ENCODE measurements at regions not wholly inside any gene's neighbourhood (a gene's known extent, or its start where the extent isn't known, plus 50 kb on each side); places are given as distances from the start of the nearest gene placed in this dataset.

- no peak for TF ChIP-seq TAF1 (IDR thresholded peaks at IDR 0.05; ENCODE audit: borderline replicate concordance, insufficient read depth, low read length)
- no peak for TF ChIP-seq SIN3A (IDR thresholded peaks at IDR 0.05; ENCODE audit: borderline replicate concordance, insufficient read depth, low read length)
- TF ChIP-seq REST (IDR thresholded peaks at IDR 0.05; ENCODE audit: insufficient read depth in 1 of 2, low read depth in 2 of 2, low read length in 2 of 2) = no peak
- TF ChIP-seq FOXP2 (optimal IDR thresholded peaks at IDR 0.05; ENCODE audit: borderline replicate concordance, extremely low read depth, extremely low read length, insufficient read depth) = no peak
- no peak for TF ChIP-seq POLR2AphosphoS5 (IDR thresholded peaks at IDR 0.05; ENCODE audit: low read depth, low read length)
These were observed 275.0 kb upstream of the SGCD start for GRCh38 chr5:156051972-156052371.

DNA sequence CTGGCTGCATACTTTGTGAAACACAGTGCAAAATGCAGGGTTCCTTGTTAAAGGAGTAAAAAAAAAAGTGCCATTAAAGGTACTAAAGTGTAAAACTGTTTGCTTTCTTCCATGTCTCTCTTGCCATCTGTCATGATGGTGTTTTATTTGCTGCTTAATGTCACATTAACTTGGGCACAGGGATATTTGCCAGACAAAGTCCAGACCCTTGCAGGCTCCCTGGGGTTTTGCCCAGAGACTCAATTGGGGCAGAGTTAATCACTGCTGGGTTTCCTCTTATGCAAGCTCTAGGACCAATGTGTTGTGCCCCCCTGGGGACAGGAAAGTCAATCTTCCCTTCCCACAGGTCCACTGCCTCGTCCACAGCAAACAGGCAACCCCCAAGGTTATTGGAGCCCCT lies 274.3 kb upstream of the SGCD start:
- no peak for TF ChIP-seq REST (IDR thresholded peaks at IDR 0.05; ENCODE audit: insufficient read depth in 1 of 2, low read depth in 2 of 2, low read length in 2 of 2)
- TF ChIP-seq FOXP2 (optimal IDR thresholded peaks at IDR 0.05; ENCODE audit: borderline replicate concordance, extremely low read depth, extremely low read length, insufficient read depth) = no peak
- TF ChIP-seq POLR2AphosphoS5 (IDR thresholded peaks at IDR 0.05; ENCODE audit: low read depth, low read length) = no peak
- TF ChIP-seq SIN3A (IDR thresholded peaks at IDR 0.05; ENCODE audit: borderline replicate concordance, insufficient read depth, low read length) = no peak
- no peak for TF ChIP-seq TAF1 (IDR thresholded peaks at IDR 0.05; ENCODE audit: borderline replicate concordance, insufficient read depth, low read length)

DNA sequence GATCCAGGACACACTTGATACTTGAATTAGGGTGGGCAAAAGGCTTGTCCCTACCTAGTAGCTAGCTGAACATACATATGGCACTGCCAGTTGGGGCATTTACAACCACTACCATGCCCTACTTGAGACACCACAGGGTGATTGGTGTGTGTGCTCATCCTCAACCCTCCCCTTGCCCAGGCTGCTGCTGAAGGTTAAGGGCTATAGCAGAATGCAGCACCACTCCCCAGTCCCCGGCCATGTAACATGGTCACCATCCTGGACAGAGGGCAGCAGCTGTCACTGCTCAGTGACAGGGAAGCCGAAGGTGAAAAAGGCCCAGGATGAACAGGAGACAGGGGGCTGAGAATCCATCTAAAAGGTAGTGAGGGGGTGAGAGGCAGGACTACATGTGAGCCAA lies 273.9 kb upstream of the SGCD start:
- TF ChIP-seq FOXP2 (optimal IDR thresholded peaks at IDR 0.05; ENCODE audit: borderline replicate concordance, extremely low read depth, extremely low read length, insufficient read depth) = no peak
- no peak for TF ChIP-seq REST (IDR thresholded peaks at IDR 0.05; ENCODE audit: insufficient read depth in 1 of 2, low read depth in 2 of 2, low read length in 2 of 2)
- TF ChIP-seq TAF1 (IDR thresholded peaks at IDR 0.05; ENCODE audit: borderline replicate concordance, insufficient read depth, low read length) = no peak
- no peak for TF ChIP-seq SIN3A (IDR thresholded peaks at IDR 0.05; ENCODE audit: borderline replicate concordance, insufficient read depth, low read length)
- TF ChIP-seq POLR2AphosphoS5 (IDR thresholded peaks at IDR 0.05; ENCODE audit: low read depth, low read length) = no peak

DNA sequence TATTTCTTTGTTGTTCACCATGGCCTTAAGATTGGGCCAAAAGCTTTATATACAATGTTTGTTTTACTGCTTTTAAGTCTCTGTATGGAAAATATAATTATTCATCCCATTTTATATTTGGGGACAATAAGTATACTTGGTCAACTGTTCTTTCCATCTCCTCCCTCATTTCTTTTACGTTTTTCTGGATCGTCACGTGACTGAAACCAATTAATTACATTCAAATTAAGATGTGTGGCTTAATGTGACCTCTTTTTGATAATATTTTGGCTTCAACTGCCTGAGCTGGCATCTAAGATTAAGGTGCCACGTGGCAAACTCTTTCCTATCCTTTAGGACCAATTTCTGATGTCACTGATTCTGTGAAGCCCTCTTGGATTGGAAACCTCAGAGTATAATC lies 250.1 kb upstream of the SGCD start:
- TF ChIP-seq REST (IDR thresholded peaks at IDR 0.05; ENCODE audit: insufficient read depth in 1 of 2, low read depth in 2 of 2, low read length in 2 of 2) (no peak), FOXP2 (optimal IDR thresholded peaks at IDR 0.05; ENCODE audit: borderline replicate concordance, extremely low read depth, extremely low read length, insufficient read depth) (no peak), POLR2AphosphoS5 (IDR thresholded peaks at IDR 0.05; ENCODE audit: low read depth, low read length) (no peak), TAF1 (IDR thresholded peaks at IDR 0.05; ENCODE audit: borderline replicate concordance, insufficient read depth, low read length) (no peak), SIN3A (IDR thresholded peaks at IDR 0.05; ENCODE audit: borderline replicate concordance, insufficient read depth, low read length) (no peak)

DNA sequence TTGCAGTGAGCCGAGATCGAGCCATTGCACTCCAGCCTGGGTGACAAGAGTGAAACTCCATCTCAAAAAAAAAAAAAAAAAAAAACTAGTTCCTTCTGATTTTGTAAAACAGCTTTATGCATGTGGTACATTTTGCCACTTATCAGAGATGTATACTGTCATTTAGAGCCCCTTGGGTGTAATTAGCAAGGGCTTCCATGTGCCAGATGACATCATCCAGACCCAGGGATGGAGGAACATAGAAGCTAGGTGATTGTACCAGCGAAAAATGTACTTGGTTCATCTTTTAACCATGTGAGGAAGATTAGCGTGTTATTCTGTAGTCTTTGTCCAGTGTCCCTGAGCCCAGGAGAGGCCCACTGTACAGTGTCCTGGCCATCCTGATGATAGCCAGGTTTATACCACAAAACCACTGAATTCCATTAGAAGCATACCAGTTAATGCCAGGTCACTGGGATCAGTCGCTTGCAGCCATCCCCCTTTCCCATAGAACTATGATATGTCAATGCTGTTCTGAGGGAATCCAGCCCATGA lies 239.3 kb upstream of the SGCD start:
- TF ChIP-seq FOXP2 (optimal IDR thresholded peaks at IDR 0.05; ENCODE audit: borderline replicate concordance, extremely low read depth, extremely low read length, insufficient read depth) (no peak), TAF1 (IDR thresholded peaks at IDR 0.05; ENCODE audit: borderline replicate concordance, insufficient read depth, low read length) (no peak), SIN3A (IDR thresholded peaks at IDR 0.05; ENCODE audit: borderline replicate concordance, insufficient read depth, low read length) (no peak), REST (IDR thresholded peaks at IDR 0.05; ENCODE audit: insufficient read depth in 1 of 2, low read depth in 2 of 2, low read length in 2 of 2) (no peak), POLR2AphosphoS5 (IDR thresholded peaks at IDR 0.05; ENCODE audit: low read depth, low read length) (no peak)
